MM.1S (cell line): ENCODE measurements at regions not wholly inside any gene's neighbourhood (a gene's known extent, or its start where the extent isn't known, plus 50 kb on each side); places are given as distances from the start of the nearest gene placed in this dataset.

ENCODE experiments used
- EZH2 ChIP-seq: fragments of 300-600 bp; sonication (generic); optimal IDR thresholded peaks from 2 replicates; pipeline ENCODE3; 2017; ENCODE audit warnings: low read depth, mild to moderate bottlenecking, antibody characterized with exemption, low read length, mixed read lengths
- EZH2phosphoT487 ChIP-seq: fragments of 300-600 bp; sonication (generic); IDR thresholded peaks from 2 replicates; pipeline ENCODE4 v1.6.1; 2018; ENCODE audit warnings: antibody characterized with exemption, low read length
- TF ChIP-seq, protein P1 (sequence below): fragments of 300-600 bp; sonication (generic); IDR thresholded peaks from 2 replicates; pipeline ENCODE4 v1.5.1; 2016; ENCODE audit warnings: antibody characterized with exemption, low read length, mixed read lengths

DNA sequence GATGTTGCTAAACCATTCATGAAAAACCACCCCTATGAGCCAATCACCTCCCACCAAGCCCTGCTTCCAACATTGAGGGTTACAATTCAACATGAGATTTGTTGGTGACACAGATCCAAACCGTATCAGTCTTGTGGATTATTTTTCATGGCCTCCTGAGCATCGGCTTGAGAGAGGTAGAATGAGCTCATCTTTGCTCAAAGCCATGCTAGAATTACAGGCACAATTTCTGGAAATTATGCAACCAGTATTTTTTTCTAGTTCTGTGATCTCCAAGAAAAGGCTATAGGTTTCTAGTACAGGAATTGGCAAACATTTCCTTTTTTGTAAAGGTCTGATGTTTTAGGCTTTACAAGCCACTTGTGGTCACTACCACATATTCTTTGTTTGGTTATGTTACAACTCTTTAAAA, 219.4 kb downstream of the DUSP10 start:
- TF ChIP-seq, protein P1, sequence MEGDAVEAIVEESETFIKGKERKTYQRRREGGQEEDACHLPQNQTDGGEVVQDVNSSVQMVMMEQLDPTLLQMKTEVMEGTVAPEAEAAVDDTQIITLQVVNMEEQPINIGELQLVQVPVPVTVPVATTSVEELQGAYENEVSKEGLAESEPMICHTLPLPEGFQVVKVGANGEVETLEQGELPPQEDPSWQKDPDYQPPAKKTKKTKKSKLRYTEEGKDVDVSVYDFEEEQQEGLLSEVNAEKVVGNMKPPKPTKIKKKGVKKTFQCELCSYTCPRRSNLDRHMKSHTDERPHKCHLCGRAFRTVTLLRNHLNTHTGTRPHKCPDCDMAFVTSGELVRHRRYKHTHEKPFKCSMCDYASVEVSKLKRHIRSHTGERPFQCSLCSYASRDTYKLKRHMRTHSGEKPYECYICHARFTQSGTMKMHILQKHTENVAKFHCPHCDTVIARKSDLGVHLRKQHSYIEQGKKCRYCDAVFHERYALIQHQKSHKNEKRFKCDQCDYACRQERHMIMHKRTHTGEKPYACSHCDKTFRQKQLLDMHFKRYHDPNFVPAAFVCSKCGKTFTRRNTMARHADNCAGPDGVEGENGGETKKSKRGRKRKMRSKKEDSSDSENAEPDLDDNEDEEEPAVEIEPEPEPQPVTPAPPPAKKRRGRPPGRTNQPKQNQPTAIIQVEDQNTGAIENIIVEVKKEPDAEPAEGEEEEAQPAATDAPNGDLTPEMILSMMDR, result no peak
- TF ChIP-seq EZH2, result no peak
- TF ChIP-seq EZH2phosphoT487, result no peak
